ENCODE measurements at regions not wholly inside any gene's neighbourhood (a gene's known extent, or its start where the extent isn't known, plus 50 kb on each side); places are given as distances from the start of the nearest gene placed in this dataset.
"Not testable (repeated sequence)": the region's sequence is repeated elsewhere in the genome, so short reads cannot be mapped to it uniquely, and the experiment has no call there.

DNA sequence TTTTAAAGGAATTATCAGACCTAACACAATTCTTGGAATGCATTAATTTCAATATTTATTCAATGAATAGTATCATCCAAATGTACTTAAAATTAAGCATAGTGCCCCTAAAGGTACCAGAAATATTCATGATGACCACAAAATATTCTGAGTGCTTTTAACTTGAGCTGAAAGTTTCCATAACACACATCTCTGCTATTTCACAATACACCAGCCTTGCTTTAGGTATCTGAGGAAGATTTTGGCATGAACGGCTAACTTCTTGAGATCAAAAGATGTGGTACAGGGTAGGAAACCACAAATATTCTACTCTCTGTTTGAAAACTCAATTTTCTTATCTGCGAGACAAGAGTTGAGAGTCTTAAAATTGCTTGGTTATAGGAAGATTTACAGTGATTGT is 538.3 kb upstream of the PCDH7 start:
- TF ChIP-seq, protein P1, sequence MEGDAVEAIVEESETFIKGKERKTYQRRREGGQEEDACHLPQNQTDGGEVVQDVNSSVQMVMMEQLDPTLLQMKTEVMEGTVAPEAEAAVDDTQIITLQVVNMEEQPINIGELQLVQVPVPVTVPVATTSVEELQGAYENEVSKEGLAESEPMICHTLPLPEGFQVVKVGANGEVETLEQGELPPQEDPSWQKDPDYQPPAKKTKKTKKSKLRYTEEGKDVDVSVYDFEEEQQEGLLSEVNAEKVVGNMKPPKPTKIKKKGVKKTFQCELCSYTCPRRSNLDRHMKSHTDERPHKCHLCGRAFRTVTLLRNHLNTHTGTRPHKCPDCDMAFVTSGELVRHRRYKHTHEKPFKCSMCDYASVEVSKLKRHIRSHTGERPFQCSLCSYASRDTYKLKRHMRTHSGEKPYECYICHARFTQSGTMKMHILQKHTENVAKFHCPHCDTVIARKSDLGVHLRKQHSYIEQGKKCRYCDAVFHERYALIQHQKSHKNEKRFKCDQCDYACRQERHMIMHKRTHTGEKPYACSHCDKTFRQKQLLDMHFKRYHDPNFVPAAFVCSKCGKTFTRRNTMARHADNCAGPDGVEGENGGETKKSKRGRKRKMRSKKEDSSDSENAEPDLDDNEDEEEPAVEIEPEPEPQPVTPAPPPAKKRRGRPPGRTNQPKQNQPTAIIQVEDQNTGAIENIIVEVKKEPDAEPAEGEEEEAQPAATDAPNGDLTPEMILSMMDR (IDR thresholded peaks at IDR 0.05; ENCODE audit: insufficient read depth, low read depth, low read length), result no peak
- H3K4me3 ChIP-seq (ENCODE audit: low read depth, low read length), result no peak overlapping the region
- DNase-seq (ENCODE audit: low read depth), result no peak

DNA sequence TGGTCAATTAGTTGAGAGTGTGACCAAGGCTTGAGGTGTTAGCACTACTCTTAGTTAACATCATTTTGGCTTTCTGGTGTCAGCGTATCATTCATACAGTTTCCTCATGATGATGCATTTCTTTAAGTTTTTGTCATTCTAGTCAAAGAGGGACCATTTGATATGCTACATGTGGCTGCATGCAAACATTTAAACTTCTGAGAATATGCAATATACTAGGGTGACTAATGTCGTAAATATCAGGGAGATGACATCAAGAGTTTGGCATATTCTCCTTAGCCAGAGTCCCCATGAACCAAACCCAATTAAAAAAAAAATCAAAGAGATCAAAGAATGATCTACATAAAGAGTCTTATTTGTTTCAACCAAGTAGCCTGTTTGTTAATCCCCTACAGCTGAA is 537.4 kb upstream of the PCDH7 start:
- DNase-seq (ENCODE audit: low read depth), result no peak
- TF ChIP-seq, protein P1 (IDR thresholded peaks at IDR 0.05; ENCODE audit: insufficient read depth, low read depth, low read length), result no peak
- no peak overlapping the region for H3K4me3 ChIP-seq (ENCODE audit: low read depth, low read length)

DNA sequence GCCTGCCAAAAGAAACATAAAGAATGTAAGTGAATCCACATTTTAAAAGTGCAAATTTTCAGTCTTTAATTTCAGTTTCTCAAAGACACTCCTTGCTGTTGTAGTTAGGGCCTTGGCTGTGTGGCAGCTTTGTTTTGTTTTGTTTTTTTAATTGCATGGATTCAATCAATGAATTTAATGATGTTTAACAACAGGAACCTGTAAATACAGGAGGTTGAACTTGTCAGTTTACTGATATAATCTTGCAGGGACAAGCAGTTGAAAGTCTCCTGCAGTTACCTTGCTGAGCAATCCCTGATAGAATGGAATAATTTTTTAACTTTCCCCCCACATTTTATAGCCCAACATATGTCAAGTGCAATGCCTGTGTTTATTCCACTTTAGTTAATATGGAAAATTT is 528.3 kb upstream of the PCDH7 start:
- DNase-seq (ENCODE audit: low read depth), result no peak
- TF ChIP-seq, protein P1 (IDR thresholded peaks at IDR 0.05; ENCODE audit: insufficient read depth, low read depth, low read length), result no peak
- H3K4me3 ChIP-seq (ENCODE audit: low read depth, low read length), result no peak overlapping the region

DNA sequence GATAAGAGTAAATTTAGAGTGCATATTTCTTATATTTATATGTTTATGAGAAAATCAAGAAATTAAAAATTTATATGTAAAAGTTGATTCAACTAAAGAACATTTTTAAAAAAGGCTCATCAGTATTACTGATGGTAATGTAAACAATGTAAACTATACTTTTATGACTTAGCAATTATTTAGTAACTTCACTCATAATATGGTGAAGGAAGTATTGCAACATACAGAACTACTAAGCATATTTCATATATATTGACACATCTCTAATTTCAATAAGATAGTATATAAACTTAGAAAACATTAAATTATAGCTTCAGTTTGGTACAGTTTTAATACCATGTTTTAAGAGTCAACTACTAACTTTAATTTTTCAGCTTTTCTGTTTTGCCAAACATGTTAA is 512.8 kb upstream of the PCDH7 start:
- no peak overlapping the region for H3K4me3 ChIP-seq (ENCODE audit: low read depth, low read length)
- no peak for DNase-seq (ENCODE audit: low read depth)
- TF ChIP-seq, protein P1 (IDR thresholded peaks at IDR 0.05; ENCODE audit: insufficient read depth, low read depth, low read length), result no peak

DNA sequence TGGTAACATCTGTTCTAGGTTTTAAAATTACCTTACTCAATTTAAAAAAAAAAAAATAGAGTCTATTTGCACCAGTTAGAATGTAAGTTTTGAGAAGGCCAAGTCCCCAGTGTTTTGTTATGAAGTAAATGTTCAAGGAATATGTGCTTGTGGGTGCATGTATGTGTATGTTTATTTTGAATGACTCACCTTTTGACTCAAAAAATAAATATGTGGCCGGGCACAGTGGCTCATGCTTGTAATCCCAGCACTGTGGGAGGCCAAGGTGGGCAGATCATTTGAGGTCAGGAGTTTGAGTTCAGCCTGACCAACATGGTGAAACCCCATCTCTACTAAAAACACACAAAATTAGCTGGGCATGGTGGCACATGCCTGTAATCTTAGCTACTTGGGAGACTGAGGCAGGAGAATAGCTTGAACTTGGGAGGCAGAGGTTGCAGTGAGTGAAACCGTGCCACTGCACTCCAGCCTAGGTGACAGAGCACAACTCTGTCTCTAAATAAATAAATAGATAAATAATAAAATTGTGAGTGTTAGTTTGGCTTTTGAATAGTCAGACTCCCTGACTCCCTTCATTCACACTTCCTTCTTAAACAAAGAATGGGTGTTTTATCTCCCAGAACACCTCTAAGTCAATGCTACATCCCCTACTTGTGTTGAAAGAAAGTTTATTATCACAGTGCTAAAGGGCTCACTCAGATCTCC is 511.3 kb upstream of the PCDH7 start:
- TF ChIP-seq, protein P1 (IDR thresholded peaks at IDR 0.05; ENCODE audit: insufficient read depth, low read depth, low read length), result no peak
- no peak overlapping the region for H3K4me3 ChIP-seq (ENCODE audit: low read depth, low read length)
- DNase-seq (ENCODE audit: low read depth), result no peak

DNA sequence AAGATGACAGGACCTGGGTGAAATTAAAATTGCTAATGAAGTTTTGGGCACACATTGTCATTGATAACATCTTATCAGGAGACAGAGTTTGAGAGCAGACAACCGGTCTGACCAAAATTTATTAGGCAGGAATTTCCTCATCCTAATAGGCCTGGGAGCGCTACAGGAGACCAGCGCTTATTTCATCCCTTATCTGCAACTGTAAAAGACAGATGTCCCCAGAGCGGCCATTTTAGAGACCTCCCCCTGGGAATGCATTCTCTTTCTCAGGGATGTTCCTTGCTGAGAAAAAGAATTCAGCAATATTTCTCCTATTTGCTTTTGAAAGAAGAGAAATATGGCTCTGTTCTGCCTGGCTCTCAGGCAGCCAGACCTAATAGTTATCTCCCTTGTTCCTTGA is 504.2 kb upstream of the PCDH7 start:
- not testable (repeated sequence) for H3K4me3 ChIP-seq (ENCODE audit: low read depth, low read length); DNase-seq (ENCODE audit: low read depth)

DNA sequence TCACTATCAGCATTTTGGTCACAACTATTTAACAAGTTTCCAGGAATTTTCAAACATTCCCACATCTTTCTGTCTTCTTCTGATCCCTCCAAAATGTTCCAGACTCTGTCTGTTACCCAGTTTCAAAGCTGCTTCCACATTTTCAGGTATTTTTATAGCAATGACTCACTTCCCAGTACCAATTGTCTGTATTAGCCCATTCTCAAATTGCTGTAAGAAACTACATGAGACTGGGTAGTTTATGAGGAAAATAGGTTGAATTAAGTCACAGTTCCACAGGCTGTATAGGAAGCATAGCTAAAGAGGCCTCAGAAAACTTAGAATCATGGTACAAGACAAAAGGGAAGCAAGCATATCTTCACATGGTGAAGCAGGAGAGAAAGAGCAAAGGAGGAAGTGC is 475.0 kb upstream of the PCDH7 start:
- no peak overlapping the region for H3K4me3 ChIP-seq (ENCODE audit: low read depth, low read length)
- TF ChIP-seq, protein P1 (IDR thresholded peaks at IDR 0.05; ENCODE audit: insufficient read depth, low read depth, low read length), result no peak
- DNase-seq (ENCODE audit: low read depth), result no peak
